H9 (cell line): ENCODE measurements at regions not wholly inside any gene's neighbourhood (a gene's known extent, or its start where the extent isn't known, plus 50 kb on each side); places are given as distances from the start of the nearest gene placed in this dataset.

Experiments used
- DNase-seq: peaks from one replicate; pipeline ENCODE4 v3.0.0-alpha.2; 2017
- H2AFZ ChIP-seq: one replicate; pipeline ENCODE4 v1.6.1; 2013; ENCODE audit warnings: mild to moderate bottlenecking, low read length, control low read depth, moderate library complexity
- H2AK5ac ChIP-seq: 2 replicates; pipeline ENCODE4 v1.6.1; 2013; ENCODE audit warnings: low read length, control low read depth, mixed read lengths; ENCODE audit not compliant: insufficient read length
- H2BK120ac ChIP-seq: one replicate; pipeline ENCODE4 v1.6.1; 2013; ENCODE audit warnings: low read depth, mild to moderate bottlenecking, low read length, control low read depth, inconsistent platforms; ENCODE audit not compliant: poor library complexity, severe bottlenecking
- H2BK12ac ChIP-seq: 2 replicates; pipeline ENCODE4 v1.6.1; 2013; ENCODE audit warnings: low read length, control low read depth, mixed read lengths, low read depth; ENCODE audit not compliant: insufficient read length
- H2BK15ac ChIP-seq: 2 replicates; pipeline ENCODE4 v1.6.1; 2013; ENCODE audit warnings: low read depth, low read length, control low read depth
- H2BK20ac ChIP-seq: one replicate; pipeline ENCODE4 v1.6.1; 2013; ENCODE audit warnings: low read depth, mild to moderate bottlenecking, low read length, control low read depth, inconsistent platforms; ENCODE audit not compliant: poor library complexity, severe bottlenecking
- H2BK5ac ChIP-seq: 2 replicates; pipeline ENCODE4 v1.6.1; 2013; ENCODE audit warnings: low read length, control low read depth, mixed read lengths; ENCODE audit not compliant: insufficient read length
- H3K14ac ChIP-seq: 2 replicates; pipeline ENCODE4 v1.6.1; 2013; ENCODE audit warnings: low read length, control low read depth; ENCODE audit not compliant: insufficient read depth
- H3K18ac ChIP-seq: 2 replicates; pipeline ENCODE4 v1.6.1; 2013; ENCODE audit warnings: low read depth, mild to moderate bottlenecking, mixed read lengths, low read length, control low read depth; ENCODE audit not compliant: insufficient read length
- H3K23ac ChIP-seq: 2 replicates; pipeline ENCODE4 v1.6.1; 2013; ENCODE audit warnings: low read length, control low read depth, mixed read lengths, low read depth; ENCODE audit not compliant: insufficient read length
- H3K23me2 ChIP-seq: 2 replicates; pipeline ENCODE4 v1.6.1; 2013; ENCODE audit warnings: low read depth, mild to moderate bottlenecking, mixed read lengths, low read length, control low read depth; ENCODE audit not compliant: insufficient read length, poor library complexity, severe bottlenecking
- H3K27ac ChIP-seq: 2 replicates; pipeline ENCODE4 v1.5.1; 2013; ENCODE audit warnings: low read length, control low read depth, mixed read lengths, low read depth; ENCODE audit not compliant: insufficient read length
- H3K27me3 ChIP-seq: 2 replicates; pipeline ENCODE4 v1.6.1; 2013; ENCODE audit warnings: low read length, control low read depth, inconsistent platforms; ENCODE audit not compliant: insufficient read depth
- H3K4ac ChIP-seq: 2 replicates; pipeline ENCODE4 v1.6.1; 2013; ENCODE audit warnings: low read depth, mild to moderate bottlenecking, control low read depth, inconsistent platforms, low read length, moderate library complexity
- H3K4me1 ChIP-seq: 2 replicates; pipeline ENCODE4 v1.6.1; 2013; ENCODE audit warnings: low read length, control low read depth, inconsistent platforms; ENCODE audit not compliant: insufficient read depth
- H3K4me2 ChIP-seq: 2 replicates; pipeline ENCODE4 v1.6.1; 2013; ENCODE audit warnings: low read length, control low read depth, mixed read lengths; ENCODE audit not compliant: insufficient read length, insufficient read depth
- H3K56ac ChIP-seq: 2 replicates; pipeline ENCODE4 v1.6.1; 2013; ENCODE audit warnings: low read depth, mild to moderate bottlenecking, mixed read lengths, low read length, control low read depth; ENCODE audit not compliant: insufficient read length
- H3K79me1 ChIP-seq: 2 replicates; pipeline ENCODE4 v1.6.1; 2013; ENCODE audit warnings: low read depth, mild to moderate bottlenecking, moderate library complexity, low read length, control low read depth, inconsistent platforms; ENCODE audit not compliant: insufficient read depth, poor library complexity, severe bottlenecking
- H3K79me2 ChIP-seq: 2 replicates; pipeline ENCODE4 v1.6.1; 2013; ENCODE audit warnings: low read length, control low read depth, inconsistent platforms; ENCODE audit not compliant: insufficient read depth
- H3K9ac ChIP-seq: 2 replicates; pipeline ENCODE4 v1.6.1; 2013; ENCODE audit warnings: low read length, control low read depth, mixed read lengths; ENCODE audit not compliant: insufficient read length; ENCODE audit errors: extremely low read depth
- H3K9me3 ChIP-seq: one replicate; pipeline ENCODE4 v1.6.1; 2013; ENCODE audit warnings: low read depth, low read length, inconsistent platforms; ENCODE audit not compliant: control insufficient read depth
- H3T11ph ChIP-seq: one replicate; pipeline ENCODE4 v1.6.1; 2013; ENCODE audit warnings: mild to moderate bottlenecking, low read length, control low read depth, inconsistent platforms
- H4K20me1 ChIP-seq: one replicate; pipeline ENCODE4 v1.6.1; 2013; ENCODE audit not compliant: control insufficient read depth, insufficient read length, insufficient read depth
- H4K5ac ChIP-seq: 2 replicates; pipeline ENCODE4 v1.6.1; 2013; ENCODE audit warnings: low read depth, mild to moderate bottlenecking, mixed read lengths, low read length, control low read depth; ENCODE audit not compliant: insufficient read length
- H4K8ac ChIP-seq: replicated peaks from 2 replicates; pipeline ENCODE4 v1.6.1; 2013; ENCODE audit warnings: low read length, control low read depth, mixed read lengths, low read depth; ENCODE audit not compliant: insufficient read length
- H4K91ac ChIP-seq: 2 replicates; pipeline ENCODE4 v1.6.1; 2013; ENCODE audit warnings: low read depth, mild to moderate bottlenecking, moderate library complexity, mixed read lengths, low read length, control low read depth; ENCODE audit not compliant: insufficient read length
- H3K27ac Mint-ChIP-seq, 3 experiments: 2 replicates in 2 of 3; 3 replicates in 1 of 3; pipeline ENCODE4 v1.8.0; 2020 to 2021; ENCODE audit warnings: mixed read lengths in 3 of 3, mild to moderate bottlenecking in 1 of 3, moderate library complexity in 1 of 3
- H3K27me3 Mint-ChIP-seq: 2 replicates; pipeline ENCODE4 v1.8.0; 2021; ENCODE audit warnings: low read depth, mild to moderate bottlenecking, moderate library complexity, mixed read lengths
- H3K36me3 Mint-ChIP-seq, 3 experiments: 2 replicates in 2 of 3; 3 replicates in 1 of 3; pipeline ENCODE4 v1.8.0; 2020 to 2021; ENCODE audit warnings: low read depth in 3 of 3, mixed read lengths in 3 of 3; ENCODE audit not compliant: insufficient read depth in 1 of 3
- H3K4me1 Mint-ChIP-seq, 2 experiments: 2 replicates each; pipeline ENCODE4 v1.8.0; 2020; ENCODE audit warnings: mixed read lengths in 2 of 2
- H3K4me3 Mint-ChIP-seq, 2 experiments: 2 replicates in 1 of 2; 3 replicates in 1 of 2; pipeline ENCODE4 v1.8.0; 2020 to 2021; ENCODE audit warnings: mild to moderate bottlenecking in 2 of 2, mixed read lengths in 2 of 2, moderate library complexity in 1 of 2
- H3K9me3 Mint-ChIP-seq, 2 experiments: 2 replicates in 1 of 2; 3 replicates in 1 of 2; pipeline ENCODE4 v1.8.0; 2020; ENCODE audit warnings: mild to moderate bottlenecking in 2 of 2, mixed read lengths in 2 of 2, moderate library complexity in 1 of 2
- whole genome bisulfite sequencing: extraction: QIAGEN DNeasy Blood & Tissue Kit; methylation state at CpG from one replicate; pipeline ENCODE4 v1.1.7; 2013; ENCODE audit warnings: missing lambda C conversion rate, low lambda C conversion rate, mixed read lengths; ENCODE audit not compliant: insufficient read length; ENCODE audit errors: extremely low coverage; 5-methylcytosine and 5-hydroxymethylcytosine counted together
- TF ChIP-seq, protein P1 (sequence below): fragments of 200-600 bp; sonication (generic); conservative IDR thresholded peaks from 3 replicates; pipeline ENCODE4 v1.8.0; 2021; ENCODE audit warnings: antibody characterized with exemption, mild to moderate bottlenecking

DNA sequence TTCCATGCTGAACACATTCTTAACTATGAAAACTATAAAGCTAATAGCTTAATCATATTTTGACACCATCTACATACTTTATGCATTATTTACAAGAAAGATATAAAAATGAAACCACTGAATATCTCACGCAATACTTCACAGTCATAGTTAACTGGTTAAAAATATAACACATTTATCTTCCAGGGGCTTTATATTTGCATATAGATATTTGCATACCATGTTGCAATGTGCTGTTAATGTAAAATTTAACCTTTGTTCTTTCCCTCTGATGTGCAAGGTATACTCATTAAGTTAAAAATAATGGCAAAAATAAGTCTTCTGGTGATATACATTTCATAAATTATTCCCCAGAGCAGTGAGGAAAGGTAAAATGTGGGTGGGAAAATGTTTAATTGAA, 76.9 kb upstream of the MGMT start:
- DNase-seq: no peak
- Histone ChIP-seq H2BK15ac (no peak overlapping the region), H3K27ac (no peak overlapping the region), H3K56ac (no peak overlapping the region), H2AK5ac (no peak overlapping the region), H3K9ac (no peak overlapping the region), H3K23ac (no peak overlapping the region), H2BK120ac (no peak overlapping the region), H3T11ph (no peak overlapping the region), H2BK5ac (no peak overlapping the region), H2BK12ac (no peak overlapping the region), H3K14ac (no peak overlapping the region), H3K4me1 (no peaks in the 10 kb centered on the region), H4K20me1 (no peaks in the 10 kb centered on the region), H3K27me3 (no peaks in the 10 kb centered on the region), H2BK20ac (no peak overlapping the region), H3K79me2 (no peaks in the 10 kb centered on the region), H3K18ac (no peak overlapping the region), H3K4ac (no peak overlapping the region), H3K23me2 (no peaks in the 10 kb centered on the region), H4K91ac (no peak overlapping the region), H3K4me2 (no peak overlapping the region), H3K79me1 (no peaks in the 10 kb centered on the region), H4K8ac (no peak overlapping the region), H3K9me3 (no peaks in the 10 kb centered on the region), H4K5ac (no peak overlapping the region), H2AFZ (no peak overlapping the region)
- no peak overlapping the region for H3K4me3 Mint-ChIP-seq
- H3K4me1 Mint-ChIP-seq: peaks cover 10 to 12% of the 10 kb centered on the region in 2 experiments
- no peaks in the 10 kb centered on the region for H3K36me3 Mint-ChIP-seq
- no peak overlapping the region for H3K27ac Mint-ChIP-seq
- TF ChIP-seq, protein P1, sequence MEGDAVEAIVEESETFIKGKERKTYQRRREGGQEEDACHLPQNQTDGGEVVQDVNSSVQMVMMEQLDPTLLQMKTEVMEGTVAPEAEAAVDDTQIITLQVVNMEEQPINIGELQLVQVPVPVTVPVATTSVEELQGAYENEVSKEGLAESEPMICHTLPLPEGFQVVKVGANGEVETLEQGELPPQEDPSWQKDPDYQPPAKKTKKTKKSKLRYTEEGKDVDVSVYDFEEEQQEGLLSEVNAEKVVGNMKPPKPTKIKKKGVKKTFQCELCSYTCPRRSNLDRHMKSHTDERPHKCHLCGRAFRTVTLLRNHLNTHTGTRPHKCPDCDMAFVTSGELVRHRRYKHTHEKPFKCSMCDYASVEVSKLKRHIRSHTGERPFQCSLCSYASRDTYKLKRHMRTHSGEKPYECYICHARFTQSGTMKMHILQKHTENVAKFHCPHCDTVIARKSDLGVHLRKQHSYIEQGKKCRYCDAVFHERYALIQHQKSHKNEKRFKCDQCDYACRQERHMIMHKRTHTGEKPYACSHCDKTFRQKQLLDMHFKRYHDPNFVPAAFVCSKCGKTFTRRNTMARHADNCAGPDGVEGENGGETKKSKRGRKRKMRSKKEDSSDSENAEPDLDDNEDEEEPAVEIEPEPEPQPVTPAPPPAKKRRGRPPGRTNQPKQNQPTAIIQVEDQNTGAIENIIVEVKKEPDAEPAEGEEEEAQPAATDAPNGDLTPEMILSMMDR: no peak
- no peaks in the 10 kb centered on the region for H3K9me3 Mint-ChIP-seq
- WGBS: no CpG with 5 or more reads among the region's 1 CpG
- H3K27me3 Mint-ChIP-seq: no peaks in the 10 kb centered on the region; the same call in none of the 2 replicates
